GM21447 (cell line): ENCODE measurements at regions not wholly inside any gene's neighbourhood (a gene's known extent, or its start where the extent isn't known, plus 50 kb on each side); places are given as distances from the start of the nearest gene placed in this dataset.

Experiments used
- ATAC-seq: cut with Tn5 transposase; IDR thresholded peaks from one replicate; pipeline ENCODE4 v1.9.1; 2021; ENCODE audit not compliant: unreplicated experiment

DNA sequence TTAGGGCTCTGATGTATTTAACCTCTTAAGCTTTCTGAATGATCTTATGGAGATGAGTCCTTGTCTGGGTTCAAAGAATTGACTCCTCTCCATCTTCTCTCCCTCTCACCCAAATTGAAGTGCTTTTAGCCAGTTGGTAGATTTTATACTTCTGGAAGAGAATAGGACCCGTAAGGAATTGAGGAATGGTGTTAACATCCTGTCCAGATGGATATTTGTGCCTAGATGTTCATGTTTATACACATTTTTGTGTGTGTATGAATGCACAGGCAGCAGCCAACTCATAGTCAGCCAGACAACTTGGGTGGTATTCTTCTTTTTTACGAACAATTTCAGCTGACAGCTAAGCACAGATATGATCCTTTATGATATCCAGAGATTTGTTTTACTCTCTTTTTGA lies 449.6 kb upstream of the RGS6 start:
- ATAC-seq = no peak

- ATAC-seq = no peak
Measured at GRCh38 chr14:71483154-71483553, 449.1 kb upstream of the RGS6 start.

GRCh38 chr14:71485833-71486232 lies 446.4 kb upstream of the RGS6 start:
- no peak for ATAC-seq

GRCh38 chr14:71486279-71486678 lies 445.9 kb upstream of the RGS6 start:
- no peak for ATAC-seq

DNA sequence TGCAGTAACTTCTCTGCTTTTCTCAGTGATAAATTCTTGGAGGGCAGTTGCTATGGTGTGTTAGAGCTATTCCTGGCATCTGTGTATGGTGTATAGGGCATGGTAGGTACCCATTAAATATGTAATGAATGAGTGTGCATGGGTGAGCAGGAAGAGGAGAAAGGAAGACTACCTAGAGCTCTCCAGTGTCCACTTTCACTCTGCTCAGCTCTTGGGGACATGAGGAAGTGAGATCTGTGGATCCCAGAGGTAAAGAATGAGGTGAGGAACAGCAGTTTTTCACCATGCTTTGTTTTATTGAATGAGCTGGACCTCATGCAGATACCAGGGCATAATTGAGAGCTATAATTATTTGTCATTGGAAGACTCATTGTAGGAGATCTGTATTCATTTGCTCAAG lies 444.8 kb upstream of the RGS6 start:
- no peak for ATAC-seq

DNA sequence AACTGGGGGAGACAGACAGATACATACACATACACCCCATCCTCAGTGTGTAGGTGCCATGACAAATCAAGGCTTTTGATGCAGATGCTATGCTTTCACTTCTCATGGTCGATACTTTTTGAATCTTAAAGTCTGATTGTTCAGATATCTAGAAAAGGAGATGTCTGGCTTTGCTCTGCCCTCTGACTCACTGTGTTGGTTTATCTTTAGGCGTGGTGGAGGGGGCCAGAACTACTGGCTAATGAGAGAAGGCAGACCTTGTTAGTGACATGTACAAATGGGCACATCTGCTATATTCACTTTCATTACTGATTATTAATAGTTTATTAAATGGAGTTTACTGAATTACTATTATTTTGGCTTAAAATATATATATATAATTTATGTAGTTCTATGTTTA lies 444.3 kb upstream of the RGS6 start:
- no peak for ATAC-seq

DNA sequence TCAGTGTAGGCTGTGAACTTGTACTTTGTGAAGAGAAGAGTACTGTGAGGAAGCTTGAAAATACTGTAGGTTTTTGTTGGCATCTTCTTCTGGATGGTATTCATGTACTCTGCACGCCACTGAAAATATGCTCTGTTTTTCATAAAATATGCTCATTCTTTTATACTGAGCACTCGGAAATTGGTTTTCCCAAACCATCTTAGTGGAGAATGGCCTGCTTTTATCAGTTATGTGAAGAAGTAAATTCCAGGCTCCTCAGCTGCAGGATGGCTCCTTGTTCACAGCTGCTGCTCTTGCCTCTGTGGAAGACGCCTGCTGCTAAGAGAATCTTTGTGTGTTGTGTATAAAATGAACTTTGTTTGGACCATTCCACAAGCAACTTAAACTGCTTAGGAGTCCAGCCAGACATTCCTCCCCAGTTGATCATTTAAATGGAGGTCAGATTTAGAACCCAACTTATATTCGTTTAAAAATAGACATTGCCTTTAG lies 443.5 kb upstream of the RGS6 start:
- no peak for ATAC-seq

DNA sequence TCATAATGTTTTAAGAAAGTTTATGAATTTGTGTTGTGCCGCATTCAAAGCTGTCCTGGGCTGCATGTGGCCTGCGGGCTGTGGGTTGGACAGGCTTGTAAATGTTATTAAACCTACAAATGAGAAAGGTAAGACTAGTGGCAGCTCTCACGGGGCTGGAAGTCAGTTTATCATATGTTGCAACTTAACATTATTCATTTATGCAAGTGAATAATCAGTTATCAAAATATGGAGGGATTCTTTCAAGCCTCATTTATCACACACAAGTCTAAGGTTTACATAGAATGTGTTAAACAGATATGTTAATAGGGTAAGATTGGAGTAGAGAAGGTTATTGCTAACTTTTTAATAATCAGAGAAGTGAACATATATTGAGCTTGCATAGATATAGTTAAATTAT lies 442.5 kb upstream of the RGS6 start:
- ATAC-seq = no peak

DNA sequence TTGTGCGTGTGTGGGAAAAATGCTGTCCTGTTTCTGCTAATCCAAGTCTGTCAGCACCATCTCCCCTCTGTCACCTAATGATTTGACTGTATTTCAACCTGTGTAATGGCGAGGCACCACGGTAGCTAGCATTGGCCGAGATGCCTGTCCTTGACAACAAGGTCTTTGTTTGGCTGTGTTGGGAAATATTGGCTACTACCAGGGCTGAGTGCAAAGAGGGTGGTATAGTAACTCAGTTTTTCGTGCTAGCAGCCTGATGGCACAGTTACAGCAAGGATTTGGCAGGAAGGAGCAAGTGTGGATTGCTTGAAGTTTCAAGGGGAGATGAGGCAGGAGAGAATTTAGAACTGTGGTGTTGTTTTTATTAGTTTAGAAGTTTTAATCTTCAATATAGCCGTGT lies 440.3 kb upstream of the RGS6 start:
- ATAC-seq = no peak

- no peak for ATAC-seq
Measured at GRCh38 chr14:71492346-71492745, 439.9 kb upstream of the RGS6 start.

GRCh38 chr14:71497645-71498086 lies 434.6 kb upstream of the RGS6 start:
- peak; percentile 80 for ATAC-seq

- peak; percentile 14 for ATAC-seq
Measured at GRCh38 chr14:71498212-71498611, 434.0 kb upstream of the RGS6 start.

DNA sequence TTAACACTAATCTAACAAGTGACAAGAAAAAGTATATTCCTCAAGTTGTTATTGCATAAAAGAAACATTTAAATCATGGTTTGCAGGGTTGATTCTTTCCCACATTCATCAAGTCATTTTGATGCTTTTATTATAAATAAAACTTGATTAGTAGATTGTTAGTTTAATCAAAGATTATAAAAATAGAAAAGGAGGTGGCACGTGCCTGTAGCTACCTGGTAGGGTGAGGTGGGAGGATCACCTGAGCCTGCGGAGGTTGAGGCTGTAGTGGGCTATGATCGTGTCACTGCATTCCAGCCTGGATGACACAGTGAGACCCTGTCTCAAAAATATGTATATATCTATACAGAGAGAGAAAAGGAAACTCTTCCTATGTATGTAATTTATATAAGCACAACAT lies 433.2 kb upstream of the RGS6 start:
- ATAC-seq = no peak

DNA sequence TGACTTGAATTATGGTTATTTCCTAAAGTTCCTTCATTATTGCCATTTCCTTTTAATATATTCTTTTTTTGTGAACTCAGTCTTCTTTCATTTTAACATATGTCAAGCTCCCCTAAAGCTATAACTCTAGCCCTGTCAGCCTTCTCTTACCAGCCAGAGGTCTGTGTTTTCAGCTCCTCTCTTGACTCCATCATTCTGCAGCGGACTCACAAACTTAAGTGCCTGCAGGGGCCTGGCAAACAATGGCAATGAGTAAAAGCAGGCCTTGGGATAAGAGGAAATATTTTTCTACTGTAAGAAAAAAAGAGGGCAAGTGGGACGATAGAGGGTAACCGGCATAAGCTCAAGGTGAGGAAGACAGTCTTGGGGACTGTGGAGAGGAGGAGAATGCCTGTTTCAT lies 424.5 kb upstream of the RGS6 start:
- ATAC-seq = no peak

- ATAC-seq = no peak
Measured at GRCh38 chr14:71508901-71509300, 423.3 kb upstream of the RGS6 start.

DNA sequence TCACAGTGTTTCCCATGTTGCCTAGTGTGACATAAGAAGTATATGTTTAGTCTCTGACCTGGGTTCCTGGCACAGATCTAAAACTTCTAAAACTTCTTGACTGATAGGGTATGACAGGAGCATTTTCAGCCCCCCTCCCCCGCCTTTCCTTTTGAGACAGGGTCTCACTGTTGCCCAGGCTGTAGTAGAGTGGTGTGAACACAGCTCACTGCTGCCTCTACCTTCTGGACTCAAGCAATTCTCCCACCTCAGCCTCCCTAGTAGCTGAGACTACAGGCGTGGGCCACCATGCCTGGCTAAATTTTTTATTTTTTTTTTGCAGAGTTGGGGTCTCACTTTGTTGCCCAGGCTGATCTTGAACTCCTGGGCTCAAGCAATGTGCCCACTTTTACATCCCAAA lies 421.1 kb upstream of the RGS6 start:
- no peak for ATAC-seq

GRCh38 chr14:71514941-71515919 lies 417.0 kb upstream of the RGS6 start:
- no peak for ATAC-seq

DNA sequence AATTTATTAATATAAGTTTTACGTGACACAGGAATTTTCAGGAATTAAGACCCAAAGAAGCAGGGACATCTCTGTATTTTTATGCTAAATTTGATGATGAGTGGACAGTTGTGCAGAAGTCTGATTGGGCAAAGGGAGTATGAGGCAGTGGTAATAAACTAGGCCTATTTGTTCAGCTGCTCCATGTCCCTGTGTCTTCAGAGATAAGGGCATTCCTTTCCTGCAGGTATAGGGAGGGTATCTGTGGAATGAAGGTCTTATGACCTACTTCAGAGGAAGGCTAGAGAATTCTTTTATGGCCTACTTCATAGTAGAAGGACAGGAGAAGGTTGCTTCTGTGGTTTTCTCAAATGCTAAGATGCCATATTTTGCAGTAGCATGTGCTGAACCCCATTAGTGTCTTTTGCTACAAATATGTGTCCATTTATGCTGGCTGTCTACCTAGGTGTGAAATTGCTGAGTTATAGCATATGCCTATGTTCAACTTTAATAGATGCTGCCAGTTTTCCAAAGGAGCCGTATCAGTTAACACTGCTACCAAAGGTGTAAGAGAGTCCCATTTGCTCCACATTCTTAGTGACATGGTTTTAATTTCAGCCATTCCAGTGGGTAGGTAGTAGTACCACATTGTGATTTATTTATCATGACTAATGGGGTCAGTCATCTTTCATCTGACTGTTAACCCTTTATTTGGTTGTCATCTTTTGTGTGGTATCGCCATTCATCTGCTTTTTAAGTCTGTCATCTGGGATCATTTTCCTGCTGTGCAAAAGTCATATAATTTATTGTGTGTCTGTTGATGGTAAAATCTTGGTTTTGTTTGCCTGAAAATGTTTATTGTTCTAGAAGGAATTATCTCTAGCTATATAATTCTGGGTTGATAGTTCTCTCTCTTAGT lies 410.7 kb upstream of the RGS6 start:
- no peak for ATAC-seq

GRCh38 chr14:71523630-71524319 lies 408.5 kb upstream of the RGS6 start:
- ATAC-seq = peak; percentile 84

DNA sequence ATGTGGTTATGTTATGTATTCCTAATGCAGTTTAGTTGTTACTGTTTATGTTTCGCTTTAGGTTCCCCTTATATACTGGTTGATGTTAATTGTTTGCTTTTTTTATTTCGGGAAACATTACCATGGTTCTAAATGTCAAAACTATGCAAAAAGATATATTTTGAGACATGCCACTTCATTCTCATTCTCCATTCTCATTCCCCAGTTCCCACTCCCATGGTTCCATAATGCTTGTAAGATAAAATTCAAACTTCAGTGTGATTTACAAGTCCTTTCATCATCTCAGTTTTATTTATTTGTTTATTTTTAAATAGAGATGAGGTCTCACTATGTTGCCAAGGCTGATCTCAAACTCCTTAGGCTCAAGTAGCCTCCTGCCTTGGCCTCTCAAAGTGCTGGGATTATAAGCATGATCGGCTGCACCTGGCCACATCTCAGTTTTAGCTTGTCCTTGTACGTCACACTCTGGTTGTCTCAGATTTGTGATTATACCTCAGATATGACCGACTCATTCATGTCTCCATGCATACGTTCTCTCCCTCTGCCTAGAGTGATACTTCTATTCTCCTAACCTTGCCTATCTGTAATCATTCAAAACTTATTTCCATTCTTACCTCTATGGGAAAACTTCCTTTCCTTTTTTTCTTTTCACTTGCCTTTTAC lies 407.8 kb upstream of the RGS6 start:
- peak; percentile 52 for ATAC-seq
